Loucy (cell line): ENCODE measurements at regions not wholly inside any gene's neighbourhood (a gene's known extent, or its start where the extent isn't known, plus 50 kb on each side); places are given as distances from the start of the nearest gene placed in this dataset.

Source experiments
- H2AFZ ChIP-seq: fragments of 200-600 bp; sonication (generic); 2 replicates; pipeline ENCODE4 v1.6.0; 2016; ENCODE audit warnings: antibody characterized with exemption, mild to moderate bottlenecking, low read length, moderate library complexity
- H3F3A ChIP-seq: fragments of 200-600 bp; 2 replicates; pipeline ENCODE4 v1.6.0; 2016; ENCODE audit warnings: antibody characterized with exemption, low read depth, mild to moderate bottlenecking
- H3K27me3 ChIP-seq: fragments of 200-600 bp; sonication (generic); 2 replicates; pipeline ENCODE4 v1.6.1; 2014; ENCODE audit warnings: low read length, mild to moderate bottlenecking; ENCODE audit not compliant: insufficient read depth, poor library complexity, severe bottlenecking
- H3K36me3 ChIP-seq: fragments of 200-600 bp; sonication (generic); 2 replicates; pipeline ENCODE4 v1.6.1; 2016; ENCODE audit warnings: low read length; ENCODE audit not compliant: insufficient read depth
- H3K4me1 ChIP-seq: fragments of 200-600 bp; sonication (generic); 2 replicates; pipeline ENCODE4 v1.5.1; 2014; ENCODE audit warnings: low read length, mild to moderate bottlenecking; ENCODE audit not compliant: insufficient read depth, poor library complexity, severe bottlenecking
- H3K4me2 ChIP-seq: fragments of 200-600 bp; sonication (generic); 2 replicates; pipeline ENCODE4 v1.6.0; 2014; ENCODE audit warnings: antibody characterized with exemption, low read length, low read depth, mild to moderate bottlenecking; ENCODE audit not compliant: poor library complexity, severe bottlenecking
- H3K4me3 ChIP-seq: fragments of 200-600 bp; sonication (generic); 2 replicates; pipeline ENCODE4 v1.5.1; 2014; ENCODE audit warnings: low read length, mild to moderate bottlenecking, mixed read lengths; ENCODE audit not compliant: poor library complexity, severe bottlenecking
- H3K79me2 ChIP-seq: fragments of 200-600 bp; sonication (generic); 2 replicates; pipeline ENCODE4 v1.6.1; 2014; ENCODE audit warnings: low read length; ENCODE audit not compliant: insufficient read depth
- H3K9ac ChIP-seq: fragments of 200-600 bp; sonication (generic); 2 replicates; pipeline ENCODE4 v1.6.0; 2014; ENCODE audit warnings: mild to moderate bottlenecking, low read depth, low read length, moderate library complexity; ENCODE audit not compliant: poor library complexity, severe bottlenecking
- H3K9me2 ChIP-seq: fragments of 200-600 bp; sonication (generic); replicated peaks from 2 replicates; pipeline ENCODE4 v1.6.1; 2016; ENCODE audit warnings: low read depth, low read length, mixed read lengths
- H3K9me3 ChIP-seq: fragments of 200-600 bp; sonication (generic); 2 replicates; pipeline ENCODE4 v1.6.1; 2014; ENCODE audit warnings: mild to moderate bottlenecking, antibody characterized with exemption, low read length, low read depth; ENCODE audit not compliant: insufficient read depth
- H4K20me1 ChIP-seq: fragments of 200-600 bp; sonication (generic); 2 replicates; pipeline ENCODE4 v1.6.0; 2014; ENCODE audit warnings: antibody characterized with exemption, low read length, mild to moderate bottlenecking; ENCODE audit not compliant: insufficient read depth, poor library complexity, severe bottlenecking
- CTCF ChIP-seq: fragments of 200-600 bp; sonication (generic); conservative IDR thresholded peaks from 2 replicates; pipeline ENCODE4 v1.5.1; 2014; ENCODE audit warnings: mild to moderate bottlenecking, antibody characterized with exemption, low read length
- EZH2phosphoT487 ChIP-seq: fragments of 200-600 bp; IDR thresholded peaks from 2 replicates; pipeline ENCODE4 v1.6.1; 2018; ENCODE audit warnings: antibody characterized with exemption, mild to moderate bottlenecking, moderate library complexity, borderline replicate concordance

GRCh38 chr16:65975049-65975708, 391.3 kb upstream of the CDH5 start:
- no peaks in the 10 kb centered on the region for H3K27me3 ChIP-seq
- no peaks in the 10 kb centered on the region for H3K4me1 ChIP-seq
- H3K9me3 ChIP-seq = peaks cover 4% of the 10 kb centered on the region; the same call in 1 of the 2 replicates
- no peaks in the 10 kb centered on the region for H3K36me3 ChIP-seq
- H4K20me1 ChIP-seq = no peaks in the 10 kb centered on the region
- no peaks in the 10 kb centered on the region for H3K9me2 ChIP-seq
- TF ChIP-seq CTCF = no peak
- no peak for TF ChIP-seq EZH2phosphoT487
- no peak overlapping the region for H3K4me3 ChIP-seq
- H3K9ac ChIP-seq = no peak overlapping the region
- no peak overlapping the region for H3K4me2 ChIP-seq
- H2AFZ ChIP-seq = no peak overlapping the region
- H3F3A ChIP-seq = no peaks in the 10 kb centered on the region
- no peaks in the 10 kb centered on the region for H3K79me2 ChIP-seq

DNA sequence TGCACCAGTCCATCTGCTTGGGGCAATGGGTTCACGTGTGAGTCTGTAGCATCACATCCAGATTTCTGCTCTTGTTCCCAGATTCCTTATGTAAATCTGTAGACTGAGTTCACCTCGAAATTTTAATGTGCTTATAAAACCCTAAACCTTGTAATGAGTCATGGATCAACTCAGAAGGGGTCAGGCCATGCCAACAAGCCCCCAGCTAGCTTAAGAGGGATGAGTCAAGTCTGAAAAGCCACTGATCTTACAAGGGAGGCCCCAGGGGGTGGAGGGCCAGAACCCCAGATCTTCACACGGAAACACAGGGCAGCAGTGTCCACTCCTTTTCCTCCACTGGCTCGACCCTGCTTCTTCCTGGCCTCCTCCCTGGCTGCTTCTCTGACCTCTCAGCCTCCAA, 399.1 kb upstream of the CDH5 start:
- Histone ChIP-seq H4K20me1 (no peaks in the 10 kb centered on the region), H3K36me3 (no peaks in the 10 kb centered on the region), H3F3A (no peaks in the 10 kb centered on the region), H3K27me3 (no peaks in the 10 kb centered on the region), H3K4me2 (no peak overlapping the region), H2AFZ (no peak overlapping the region), H3K9me2 (no peaks in the 10 kb centered on the region), H3K9me3 (no peaks in the 10 kb centered on the region), H3K9ac (no peak overlapping the region), H3K4me3 (no peak overlapping the region), H3K79me2 (no peaks in the 10 kb centered on the region), H3K4me1 (no peaks in the 10 kb centered on the region)
- no peak for TF ChIP-seq CTCF
- TF ChIP-seq EZH2phosphoT487 = no peak

GRCh38 chr16:65965628-65966027, 400.9 kb upstream of the CDH5 start:
- Histone ChIP-seq H3K79me2 (no peaks in the 10 kb centered on the region), H2AFZ (no peak overlapping the region), H3F3A (no peaks in the 10 kb centered on the region), H3K36me3 (no peaks in the 10 kb centered on the region), H3K9ac (no peak overlapping the region), H3K4me3 (no peak overlapping the region), H3K27me3 (no peaks in the 10 kb centered on the region), H3K4me2 (no peak overlapping the region), H3K9me2 (no peaks in the 10 kb centered on the region), H3K4me1 (no peaks in the 10 kb centered on the region), H4K20me1 (no peaks in the 10 kb centered on the region), H3K9me3 (no peaks in the 10 kb centered on the region)
- TF ChIP-seq EZH2phosphoT487 (no peak), CTCF (no peak)
